ENCODE measurements at regions not wholly inside any gene's neighbourhood (a gene's known extent, or its start where the extent isn't known, plus 50 kb on each side); places are given as distances from the start of the nearest gene placed in this dataset.

GRCh38 chr10:55630491-55631056 lies 730.5 kb downstream of the ZWINT start:
- no peak for FAIRE-seq
- no peaks in the 10 kb centered on the region for H3K9me3 ChIP-seq (ENCODE audit: control insufficient read depth in 2 of 3, insufficient read depth in 1 of 3, low read length in 3 of 3)
- no peak overlapping the region for H3K27ac ChIP-seq (ENCODE audit: low read depth in 2 of 2, low read length in 2 of 2)
- peak overlapping the region; percentile 43 to 73 (median 71) for H3K4me3 ChIP-seq (ENCODE audit: low read length in 3 of 3)
- intact Hi-C loops (cut with DNase I) = no loop called here
- peak overlapping the region in 1 of 3 donors; percentile 34 for H3K9ac ChIP-seq (ENCODE audit: low read length in 3 of 3)
- peak; percentile 47 to 74 (median 63) for DNase-seq
- H3K4me1 ChIP-seq (ENCODE audit: control insufficient read depth in 2 of 3, insufficient read depth in 2 of 3, low read depth in 1 of 3, low read length in 3 of 3) = peaks cover 0 to 5% (median 0%) of the 10 kb centered on the region in 3 donors
- no peaks in the 10 kb centered on the region for H3K27me3 ChIP-seq (ENCODE audit: control insufficient read depth, insufficient read depth, low read length)
- H3K36me3 ChIP-seq (ENCODE audit: control insufficient read depth in 2 of 3, insufficient read depth in 3 of 3, low read length in 3 of 3) = no peaks in the 10 kb centered on the region
- TF ChIP-seq, protein P1, sequence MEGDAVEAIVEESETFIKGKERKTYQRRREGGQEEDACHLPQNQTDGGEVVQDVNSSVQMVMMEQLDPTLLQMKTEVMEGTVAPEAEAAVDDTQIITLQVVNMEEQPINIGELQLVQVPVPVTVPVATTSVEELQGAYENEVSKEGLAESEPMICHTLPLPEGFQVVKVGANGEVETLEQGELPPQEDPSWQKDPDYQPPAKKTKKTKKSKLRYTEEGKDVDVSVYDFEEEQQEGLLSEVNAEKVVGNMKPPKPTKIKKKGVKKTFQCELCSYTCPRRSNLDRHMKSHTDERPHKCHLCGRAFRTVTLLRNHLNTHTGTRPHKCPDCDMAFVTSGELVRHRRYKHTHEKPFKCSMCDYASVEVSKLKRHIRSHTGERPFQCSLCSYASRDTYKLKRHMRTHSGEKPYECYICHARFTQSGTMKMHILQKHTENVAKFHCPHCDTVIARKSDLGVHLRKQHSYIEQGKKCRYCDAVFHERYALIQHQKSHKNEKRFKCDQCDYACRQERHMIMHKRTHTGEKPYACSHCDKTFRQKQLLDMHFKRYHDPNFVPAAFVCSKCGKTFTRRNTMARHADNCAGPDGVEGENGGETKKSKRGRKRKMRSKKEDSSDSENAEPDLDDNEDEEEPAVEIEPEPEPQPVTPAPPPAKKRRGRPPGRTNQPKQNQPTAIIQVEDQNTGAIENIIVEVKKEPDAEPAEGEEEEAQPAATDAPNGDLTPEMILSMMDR (IDR thresholded peaks at IDR 0.05; ENCODE audit: borderline replicate concordance, extremely low read depth, insufficient read depth) = no peak

DNA sequence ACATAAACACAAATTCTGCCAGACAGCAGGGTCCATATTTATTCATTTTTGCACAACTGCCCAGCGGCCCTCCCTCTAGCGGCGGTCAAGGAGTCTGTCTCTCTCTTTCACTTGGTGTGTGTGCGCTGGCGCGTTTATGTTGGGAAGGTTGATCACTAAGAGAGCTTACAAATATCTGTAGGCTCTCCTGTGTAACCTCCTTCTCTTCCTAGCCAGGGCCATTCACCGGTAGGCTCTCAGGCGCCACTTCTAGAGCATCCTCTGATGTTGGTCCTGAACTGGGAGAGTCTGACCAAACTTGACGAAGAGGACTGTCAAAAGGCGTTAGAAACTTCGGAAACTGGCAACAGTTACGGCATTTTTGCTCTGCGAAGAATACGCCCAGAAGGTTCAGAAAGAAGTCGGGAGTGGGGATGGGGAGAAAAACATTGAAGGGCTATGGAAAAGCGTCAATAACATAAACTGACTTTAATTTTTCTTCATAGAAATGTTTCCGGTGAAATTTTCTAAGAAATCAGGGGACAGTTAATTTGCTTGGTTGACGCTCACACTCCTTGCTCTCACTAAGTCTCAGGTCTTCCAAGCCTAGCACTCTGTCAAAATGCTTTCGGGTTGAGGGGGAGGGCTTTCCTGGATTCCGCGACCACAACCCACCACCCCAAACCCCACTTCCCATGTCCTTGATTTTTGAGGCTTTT lies 731.1 kb downstream of the ZWINT start:
- Histone ChIP-seq H3K9me3 (ENCODE audit: control insufficient read depth in 2 of 3, insufficient read depth in 1 of 3, low read length in 3 of 3) (no peaks in the 10 kb centered on the region), H3K4me1 (ENCODE audit: control insufficient read depth in 2 of 3, insufficient read depth in 2 of 3, low read depth in 1 of 3, low read length in 3 of 3) (peaks cover 0 to 5% (median 0%) of the 10 kb centered on the region in 3 donors), H3K27me3 (ENCODE audit: control insufficient read depth, insufficient read depth, low read length) (no peaks in the 10 kb centered on the region), H3K27ac (ENCODE audit: low read depth in 2 of 2, low read length in 2 of 2) (no peak overlapping the region), H3K9ac (ENCODE audit: low read length in 3 of 3) (peak overlapping the region in 1 of 3 donors; percentile 42), H3K4me3 (ENCODE audit: low read length in 3 of 3) (peak overlapping the region; percentile 43 to 73 (median 71)), H3K36me3 (ENCODE audit: control insufficient read depth in 2 of 3, insufficient read depth in 3 of 3, low read length in 3 of 3) (no peaks in the 10 kb centered on the region)
- peak; percentile 61 to 91 (median 75) for DNase-seq
- TF ChIP-seq, protein P1 (IDR thresholded peaks at IDR 0.05; ENCODE audit: borderline replicate concordance, extremely low read depth, insufficient read depth) = peak; percentile 27
- no peak for FAIRE-seq
- intact Hi-C loops (cut with DNase I) = no loop called here

- Histone ChIP-seq H3K9ac (ENCODE audit: low read length in 3 of 3) (peak overlapping the region in 1 of 3 donors; percentile 49), H3K27me3 (ENCODE audit: control insufficient read depth, insufficient read depth, low read length) (no peaks in the 10 kb centered on the region), H3K4me3 (ENCODE audit: low read length in 3 of 3) (peak overlapping the region in 2 of 3 donors; percentile 41 to 68), H3K36me3 (ENCODE audit: control insufficient read depth in 2 of 3, insufficient read depth in 3 of 3, low read length in 3 of 3) (no peaks in the 10 kb centered on the region), H3K27ac (ENCODE audit: low read depth in 2 of 2, low read length in 2 of 2) (no peak overlapping the region), H3K4me1 (ENCODE audit: control insufficient read depth in 2 of 3, insufficient read depth in 2 of 3, low read depth in 1 of 3, low read length in 3 of 3) (peaks cover 0 to 5% (median 0%) of the 10 kb centered on the region in 3 donors), H3K9me3 (ENCODE audit: control insufficient read depth in 2 of 3, insufficient read depth in 1 of 3, low read length in 3 of 3) (no peaks in the 10 kb centered on the region)
- DNase-seq = peak; percentile 54 to 80 (median 72)
- no peak for FAIRE-seq
- TF ChIP-seq, protein P1 (IDR thresholded peaks at IDR 0.05; ENCODE audit: borderline replicate concordance, extremely low read depth, insufficient read depth) = no peak
- intact Hi-C loops (cut with DNase I) = no loop called here
These were observed 732.8 kb downstream of the ZWINT start for GRCh38 chr10:55628260-55628701.

Measured in kidney (tissue), 13 donors.